ENCODE measurements at regions not wholly inside any gene's neighbourhood (a gene's known extent, or its start where the extent isn't known, plus 50 kb on each side); places are given as distances from the start of the nearest gene placed in this dataset.

- no peak for TF ChIP-seq CREB1 (IDR thresholded peaks at IDR 0.05)
- no peak for TF ChIP-seq ATF2 (IDR thresholded peaks at IDR 0.05; ENCODE audit: low read length)
- TF ChIP-seq EZH2 (IDR thresholded peaks at IDR 0.05; ENCODE audit: low read depth, low read length, severe bottlenecking) = no peak
- no peak for TF ChIP-seq MAX (IDR thresholded peaks at IDR 0.05)
- no peak for TF ChIP-seq EP300 (IDR thresholded peaks at IDR 0.05; ENCODE audit: borderline replicate concordance in 1 of 2, low read depth in 2 of 2, low read length in 2 of 2)
Observed at GRCh38 chr5:143543358-143544255, 140.1 kb upstream of the NR3C1 start (continued).
